BJ (cell line): ENCODE measurements at regions not wholly inside any gene's neighbourhood (a gene's known extent, or its start where the extent isn't known, plus 50 kb on each side); places are given as distances from the start of the nearest gene placed in this dataset.
A peak's percentile ranks its signal among the peaks of the same experiment; 100 is the strongest.

Experiments
- CTCF ChIA-PET: fragments of 350-600 bp; formaldehyde crosslinking; extraction: SDS; loops from one replicate; lab custom pipeline; 2021; ENCODE audit warnings: antibody characterized with exemption, inconsistent platforms; lab: Yijun Ruan, JAX
- POLR2A ChIA-PET: fragments of 300-600 bp; sonication (Branson Sonifier 250); formaldehyde crosslinking; extraction: SDS; loops from one replicate; lab custom pipeline; 2021; ENCODE audit warnings: antibody characterized with exemption; lab: Charles Lee
- DNase-seq: peaks from one replicate; pipeline ENCODE4 v3.0.0-alpha.2; 2011; ENCODE audit warnings: low read depth
- H3K27me3 ChIP-seq: 2 replicates; pipeline ENCODE4 v1.6.0; 2011; ENCODE audit warnings: low read length; ENCODE audit not compliant: control insufficient read depth, insufficient read depth
- H3K36me3 ChIP-seq: 2 replicates; pipeline ENCODE4 v1.5.1; 2011; ENCODE audit warnings: low read length; ENCODE audit not compliant: control insufficient read depth, insufficient read depth
- H3K4me3 ChIP-seq: 2 replicates; pipeline ENCODE4 v1.5.1; 2011; ENCODE audit warnings: low read depth, mild to moderate bottlenecking, control low read depth, low read length
- CTCF ChIP-seq: IDR thresholded peaks from 2 replicates; pipeline ENCODE4 v1.5.1; 2011; ENCODE audit warnings: low read depth, mild to moderate bottlenecking, control low read depth, inconsistent platforms, low read length, moderate library complexity; ENCODE audit not compliant: insufficient read depth

- ChIA-PET POLR2A (no interaction called here), CTCF (no interaction called here)
- Histone ChIP-seq H3K36me3 (no peaks in the 10 kb centered on the region), H3K4me3 (no peak overlapping the region), H3K27me3 (no peaks in the 10 kb centered on the region)
- no peak for TF ChIP-seq CTCF
- no peak for DNase-seq
These were observed 145.0 kb upstream of the CDH10 start for GRCh38 chr5:24789611-24790351.

GRCh38 chr5:24788829-24789514 is 144.2 kb upstream of the CDH10 start:
- Histone ChIP-seq H3K27me3 (no peaks in the 10 kb centered on the region), H3K36me3 (no peaks in the 10 kb centered on the region), H3K4me3 (no peak overlapping the region)
- ChIA-PET CTCF (no interaction called here), POLR2A (no interaction called here)
- DNase-seq: peak; percentile 74
- no peak for TF ChIP-seq CTCF

- no peak for TF ChIP-seq CTCF
- Histone ChIP-seq H3K4me3 (no peak overlapping the region), H3K36me3 (no peaks in the 10 kb centered on the region), H3K27me3 (no peaks in the 10 kb centered on the region)
- ChIA-PET POLR2A (no interaction called here), CTCF (no interaction called here)
- DNase-seq: no peak
These were observed 141.3 kb upstream of the CDH10 start for GRCh38 chr5:24786108-24786507.

DNA sequence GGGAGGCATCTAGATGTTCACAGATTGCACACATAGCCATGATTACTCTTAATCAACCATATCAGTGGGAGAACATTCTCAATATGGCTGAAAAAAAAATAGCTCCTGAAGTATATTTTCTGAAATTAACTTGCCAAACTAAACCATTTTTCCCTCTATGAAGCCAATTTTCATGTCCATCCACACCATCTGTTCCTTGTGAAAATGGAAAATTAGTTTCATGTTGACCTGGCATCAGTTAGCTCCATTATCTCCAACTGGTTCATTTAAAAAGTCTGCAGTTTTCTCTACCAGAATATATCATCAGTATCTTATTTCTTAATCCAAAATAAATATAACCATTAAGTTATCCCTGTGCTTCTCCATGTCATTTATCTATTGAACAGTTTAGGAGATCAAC is 138.8 kb upstream of the CDH10 start:
- Histone ChIP-seq H3K27me3 (no peaks in the 10 kb centered on the region), H3K4me3 (no peak overlapping the region), H3K36me3 (no peaks in the 10 kb centered on the region)
- no peak for DNase-seq
- TF ChIP-seq CTCF: no peak
- CTCF ChIA-PET: no interaction called here
- POLR2A ChIA-PET: no interaction called here

GRCh38 chr5:24777392-24777791 is 132.6 kb upstream of the CDH10 start:
- Histone ChIP-seq H3K27me3 (no peaks in the 10 kb centered on the region), H3K4me3 (no peak overlapping the region), H3K36me3 (no peaks in the 10 kb centered on the region)
- DNase-seq: no peak
- POLR2A ChIA-PET: no interaction called here
- CTCF ChIA-PET: no interaction called here
- no peak for TF ChIP-seq CTCF
